Cardiac muscle cell (in vitro differentiated cells and primary cell): ENCODE measurements at regions not wholly inside any gene's neighbourhood (a gene's known extent, or its start where the extent isn't known, plus 50 kb on each side); places are given as distances from the start of the nearest gene placed in this dataset.

Experiments used
- DNase-seq, 2 donors: peaks; one replicate each; pipeline versions ENCODE4 v3.0.0 to v3.0.0-alpha.2; 2010 to 2017; ENCODE audit warnings: low read depth in 1 of 2, low spot score in 1 of 2
- H3K27ac ChIP-seq: fragments of 200-600 bp; sonication (generic); 2 replicates; pipeline ENCODE4 v1.5.1; 2016
- H3K27me3 ChIP-seq: fragments of 200-600 bp; sonication (generic); 2 replicates; pipeline ENCODE4 v1.6.0; 2016; ENCODE audit warnings: control low read depth
- H3K36me3 ChIP-seq: fragments of 200-600 bp; sonication (generic); 2 replicates; pipeline ENCODE4 v1.5.1; 2016; ENCODE audit warnings: control low read depth
- H3K4me1 ChIP-seq: fragments of 200-600 bp; sonication (generic); 2 replicates; pipeline ENCODE4 v1.8.1; 2017; ENCODE audit warnings: low read depth, mild to moderate bottlenecking, mixed run types
- H3K4me3 ChIP-seq: fragments of 200-600 bp; sonication (generic); 2 replicates; pipeline ENCODE4 v1.5.1; 2016; ENCODE audit warnings: mild to moderate bottlenecking
- H3K9me3 ChIP-seq: fragments of 200-600 bp; sonication (generic); 2 replicates; pipeline ENCODE4 v1.5.1; 2017; ENCODE audit warnings: low read depth, mild to moderate bottlenecking, control low read depth
- TF ChIP-seq, protein P1 (sequence below): IDR thresholded peaks from 2 replicates; pipeline ENCODE4 v1.5.1; 2012; ENCODE audit warnings: low read depth, mild to moderate bottlenecking, low read length

DNA sequence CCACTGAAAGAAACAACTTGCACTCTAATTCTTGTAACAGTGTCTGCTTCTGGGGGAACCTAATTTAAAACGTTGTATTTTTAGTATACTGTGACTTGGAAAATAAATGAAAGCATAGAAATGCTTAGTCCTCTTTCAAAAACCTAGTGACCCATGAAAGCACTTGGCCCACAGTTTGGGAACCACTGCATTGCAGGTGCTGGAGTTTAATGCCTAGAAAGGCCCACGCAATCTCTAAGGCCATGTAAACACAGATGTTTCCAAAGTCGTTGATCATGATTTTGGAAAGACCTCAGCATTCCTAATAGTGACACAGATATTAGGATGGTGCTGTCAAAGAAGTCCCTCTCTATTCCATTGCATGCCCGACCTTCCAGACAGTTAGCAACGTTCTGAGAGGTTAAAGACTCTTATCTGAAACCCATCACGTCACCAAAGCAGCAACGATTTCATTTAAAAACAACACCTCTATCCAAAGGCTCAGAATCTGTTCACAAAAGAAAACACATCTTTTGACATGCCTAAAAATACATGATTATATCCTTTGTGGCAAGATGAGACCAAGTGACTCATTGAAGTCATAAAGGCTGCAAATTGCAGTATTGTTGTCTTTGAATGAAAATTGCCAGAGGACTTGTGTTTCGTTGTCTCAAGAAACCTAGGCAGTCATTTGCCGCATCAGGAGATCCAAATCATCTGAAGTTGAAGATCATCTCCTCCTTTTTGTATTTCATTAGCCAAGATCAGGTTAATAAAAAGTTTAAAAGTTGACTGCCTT lies 328.0 kb upstream of the ZNF507 start:
- H3K27me3 ChIP-seq: no peaks in the 10 kb centered on the region
- H3K9me3 ChIP-seq: no peaks in the 10 kb centered on the region
- no peak overlapping the region for H3K27ac ChIP-seq
- TF ChIP-seq, protein P1, sequence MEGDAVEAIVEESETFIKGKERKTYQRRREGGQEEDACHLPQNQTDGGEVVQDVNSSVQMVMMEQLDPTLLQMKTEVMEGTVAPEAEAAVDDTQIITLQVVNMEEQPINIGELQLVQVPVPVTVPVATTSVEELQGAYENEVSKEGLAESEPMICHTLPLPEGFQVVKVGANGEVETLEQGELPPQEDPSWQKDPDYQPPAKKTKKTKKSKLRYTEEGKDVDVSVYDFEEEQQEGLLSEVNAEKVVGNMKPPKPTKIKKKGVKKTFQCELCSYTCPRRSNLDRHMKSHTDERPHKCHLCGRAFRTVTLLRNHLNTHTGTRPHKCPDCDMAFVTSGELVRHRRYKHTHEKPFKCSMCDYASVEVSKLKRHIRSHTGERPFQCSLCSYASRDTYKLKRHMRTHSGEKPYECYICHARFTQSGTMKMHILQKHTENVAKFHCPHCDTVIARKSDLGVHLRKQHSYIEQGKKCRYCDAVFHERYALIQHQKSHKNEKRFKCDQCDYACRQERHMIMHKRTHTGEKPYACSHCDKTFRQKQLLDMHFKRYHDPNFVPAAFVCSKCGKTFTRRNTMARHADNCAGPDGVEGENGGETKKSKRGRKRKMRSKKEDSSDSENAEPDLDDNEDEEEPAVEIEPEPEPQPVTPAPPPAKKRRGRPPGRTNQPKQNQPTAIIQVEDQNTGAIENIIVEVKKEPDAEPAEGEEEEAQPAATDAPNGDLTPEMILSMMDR: no peak
- no peaks in the 10 kb centered on the region for H3K36me3 ChIP-seq
- H3K4me3 ChIP-seq: no peak overlapping the region
- DNase-seq: no peak
- H3K4me1 ChIP-seq: peaks cover 8% of the 10 kb centered on the region

GRCh38 chr19:32018014-32018413 lies 327.4 kb upstream of the ZNF507 start:
- no peaks in the 10 kb centered on the region for H3K9me3 ChIP-seq
- H3K4me1 ChIP-seq: peaks cover 14% of the 10 kb centered on the region
- H3K27ac ChIP-seq: no peak overlapping the region
- H3K27me3 ChIP-seq: no peaks in the 10 kb centered on the region
- peak in 1 of 2 donors; percentile 64 for DNase-seq
- H3K4me3 ChIP-seq: no peak overlapping the region
- TF ChIP-seq, protein P1: no peak
- no peaks in the 10 kb centered on the region for H3K36me3 ChIP-seq

- no peaks in the 10 kb centered on the region for H3K9me3 ChIP-seq
- H3K4me1 ChIP-seq: peaks cover 19% of the 10 kb centered on the region
- no peak overlapping the region for H3K27ac ChIP-seq
- TF ChIP-seq, protein P1: no peak
- H3K4me3 ChIP-seq: no peak overlapping the region
- no peaks in the 10 kb centered on the region for H3K27me3 ChIP-seq
- no peak for DNase-seq
- H3K36me3 ChIP-seq: no peaks in the 10 kb centered on the region
These were observed 324.9 kb upstream of the ZNF507 start for GRCh38 chr19:32020538-32020937.

DNA sequence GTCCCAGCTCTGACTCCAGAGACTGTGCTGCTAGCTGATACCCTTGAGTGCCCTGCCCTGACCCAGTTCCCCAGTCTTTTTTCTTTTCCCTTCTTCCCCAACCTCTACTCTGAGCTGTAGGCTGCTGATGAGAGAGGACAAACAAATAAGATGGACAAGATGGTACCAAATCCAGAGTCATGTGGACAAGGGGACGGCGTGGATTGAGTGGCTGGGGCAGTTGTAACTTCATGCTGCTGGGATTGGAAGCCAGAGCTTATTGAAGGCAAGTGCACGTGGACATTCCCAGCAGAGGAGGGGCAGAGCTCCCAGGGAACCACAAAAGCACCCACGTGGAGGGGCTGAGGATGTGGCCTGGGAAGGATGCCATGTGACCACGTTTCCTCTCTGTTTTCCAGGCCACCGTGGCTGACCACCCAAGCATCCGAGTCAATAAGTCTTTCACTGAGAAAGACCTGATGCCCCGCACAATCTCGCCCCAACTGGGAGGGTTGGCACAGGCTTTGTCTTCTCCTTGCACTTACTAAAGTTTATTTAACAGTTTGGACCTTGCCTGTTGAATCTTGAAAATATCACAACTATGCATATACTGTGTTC lies 323.3 kb upstream of the ZNF507 start:
- no peak for DNase-seq
- Histone ChIP-seq H3K4me3 (no peak overlapping the region), H3K27ac (peak overlapping the region; percentile 73), H3K27me3 (no peaks in the 10 kb centered on the region), H3K9me3 (no peaks in the 10 kb centered on the region), H3K36me3 (no peaks in the 10 kb centered on the region), H3K4me1 (peaks cover 19% of the 10 kb centered on the region)
- TF ChIP-seq, protein P1: no peak

DNA sequence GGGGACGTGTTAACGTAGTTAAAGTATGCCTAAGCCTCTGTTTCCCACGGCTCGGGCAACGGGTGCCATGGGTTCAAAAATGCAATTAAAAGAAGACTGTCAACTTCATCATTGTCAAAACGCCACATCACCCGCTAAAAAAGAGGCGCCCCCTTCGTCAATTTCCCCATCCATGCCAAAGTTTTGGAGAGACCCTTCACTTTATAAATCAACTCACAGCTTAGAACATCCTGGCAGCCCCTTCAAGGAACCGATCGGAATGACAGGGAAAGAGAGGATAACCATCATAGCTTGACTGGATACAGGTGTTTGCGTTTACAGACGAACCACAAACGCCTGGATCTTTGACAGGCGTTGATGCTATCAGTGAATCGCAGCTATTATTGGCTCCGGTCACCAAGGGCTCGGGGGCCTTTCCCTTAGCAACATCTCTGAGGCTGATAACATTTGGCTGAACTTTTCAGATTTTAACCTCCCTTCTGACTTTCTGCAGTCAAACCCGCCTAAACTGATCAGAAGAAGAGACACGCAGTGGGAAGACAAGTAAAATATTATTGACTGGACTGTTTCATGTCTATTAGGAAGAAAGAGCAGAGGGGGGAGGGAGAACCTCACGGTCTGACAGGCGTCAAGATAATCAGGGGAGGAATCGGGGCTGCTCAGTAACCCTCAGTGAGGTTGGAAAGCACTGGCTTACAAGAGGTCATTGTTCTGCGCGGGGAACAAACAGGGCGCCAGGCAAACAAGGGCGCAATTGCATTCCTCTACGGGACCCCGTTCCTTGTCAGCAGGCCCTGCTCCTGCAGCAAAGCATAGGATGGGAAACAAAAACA lies 322.5 kb upstream of the ZNF507 start:
- H3K4me1 ChIP-seq: peaks cover 19% of the 10 kb centered on the region

More for the DNA sequence above, 322.5 kb upstream of the ZNF507 start:
- Histone ChIP-seq H3K27ac (peak overlapping the region; percentile 73), H3K9me3 (no peaks in the 10 kb centered on the region), H3K4me3 (no peak overlapping the region), H3K27me3 (no peaks in the 10 kb centered on the region), H3K36me3 (no peaks in the 10 kb centered on the region)
- peak in 1 of 2 donors; percentile 17 for DNase-seq
- TF ChIP-seq, protein P1: no peak
